Transverse colon (tissue), 4 donors: ENCODE measurements at regions not wholly inside any gene's neighbourhood (a gene's known extent, or its start where the extent isn't known, plus 50 kb on each side); places are given as distances from the start of the nearest gene placed in this dataset.

Source experiments
- DNase-seq: peaks from one replicate; pipeline ENCODE4 v3.0.0-alpha.2; 2019
- H3K27ac ChIP-seq, 4 donors: fragments of 200-600 bp; sonication (generic); 2 replicates each; pipeline ENCODE4 v1.5.1; 2016 to 2018; ENCODE audit warnings: inconsistent platforms in 4 of 4
- H3K27me3 ChIP-seq: fragments of 200-600 bp; sonication (generic); 2 replicates; pipeline ENCODE4 v1.5.1; 2017; ENCODE audit warnings: inconsistent platforms
- H3K36me3 ChIP-seq, 4 donors: fragments of 200-600 bp; sonication (generic); 2 replicates each; pipeline ENCODE4 v1.5.1; 2017 to 2019; ENCODE audit warnings: inconsistent platforms in 4 of 4
- H3K4me1 ChIP-seq, 4 donors: fragments of 200-600 bp; sonication (generic); 2 replicates each; pipeline ENCODE4 v1.5.1; 2017 to 2020; ENCODE audit warnings: inconsistent platforms in 4 of 4
- H3K4me3 ChIP-seq, 4 donors: fragments of 200-600 bp; sonication (generic); 1 replicate in 1 of 4; 2 replicates in 3 of 4; pipeline versions ENCODE4 v1.5.1 to v1.6.1; 2017 to 2019; ENCODE audit warnings: inconsistent platforms in 4 of 4
- H3K9me3 ChIP-seq, 2 donors: fragments of 200-600 bp; sonication (generic); 2 replicates each; pipeline ENCODE4 v1.5.1; 2017 to 2019; ENCODE audit warnings: inconsistent platforms in 2 of 2
- EP300 ChIP-seq: sonication (generic); formaldehyde crosslinking; IDR thresholded peaks from one replicate; pipeline ENCODE4 v1.6.1; 2017; ENCODE audit warnings: antibody characterized with exemption, low read depth
- POLR2A ChIP-seq: fragments of 450-650 bp; IDR thresholded peaks from one replicate; pipeline ENCODE4 v1.6.1; 2016; ENCODE audit warnings: antibody characterized with exemption, mild to moderate bottlenecking, moderate library complexity
- POLR2AphosphoS5 ChIP-seq, 3 donors: sonication (generic); formaldehyde crosslinking; IDR thresholded peaks; one replicate each; pipeline ENCODE4 v1.6.1; 2016; ENCODE audit warnings: antibody characterized with exemption in 3 of 3
- WGBS, 2 donors: methylation state at CpG; one replicate each; pipeline ENCODE4 v1.1.5; 2018; ENCODE audit warnings: low coverage in 1 of 2; 5-methylcytosine and 5-hydroxymethylcytosine counted together
- in situ Hi-C, 4 donors: fragments of 200-750 bp; cut with MboI; loops; one replicate each; pipeline versions ENCODE4 v1.15.0 to v1.15.1; 2017; ENCODE audit warnings: low sequenced_read_pairs in 3 of 4, low pct_ligation_motif_present in 1 of 4, low pct_unique_long_range_greater_than_20kb in 1 of 4
- intact Hi-C: fragments of 100-400 bp; cut with DNase I; formaldehyde crosslinking; loops from one replicate; pipeline ENCODE4 v1.15.1; 2023; ENCODE audit warnings: low total_unique reads
- TF ChIP-seq, protein P1 (sequence below), 5 experiments: fragments of 200-600 bp in 3 of 5; fragments of 450-650 bp in 2 of 5; sonication (generic) in 3 of 5; IDR thresholded peaks; 1 replicate in 2 of 5; 2 replicates in 3 of 5; pipeline ENCODE4 v1.5.1; 2016 to 2017; ENCODE audit warnings: antibody characterized with exemption in 5 of 5, inconsistent platforms in 3 of 5, mild to moderate bottlenecking in 2 of 5, moderate library complexity in 1 of 5

GRCh38 chr11:16613262-16613511, 125.3 kb upstream of the C11orf58 start:
- no peaks in the 10 kb centered on the region for H3K9me3 ChIP-seq
- TF ChIP-seq POLR2AphosphoS5 (IDR thresholded peaks at IDR 0.05) (no peak), POLR2A (no peak), EP300 (no peak)
- TF ChIP-seq, protein P1, sequence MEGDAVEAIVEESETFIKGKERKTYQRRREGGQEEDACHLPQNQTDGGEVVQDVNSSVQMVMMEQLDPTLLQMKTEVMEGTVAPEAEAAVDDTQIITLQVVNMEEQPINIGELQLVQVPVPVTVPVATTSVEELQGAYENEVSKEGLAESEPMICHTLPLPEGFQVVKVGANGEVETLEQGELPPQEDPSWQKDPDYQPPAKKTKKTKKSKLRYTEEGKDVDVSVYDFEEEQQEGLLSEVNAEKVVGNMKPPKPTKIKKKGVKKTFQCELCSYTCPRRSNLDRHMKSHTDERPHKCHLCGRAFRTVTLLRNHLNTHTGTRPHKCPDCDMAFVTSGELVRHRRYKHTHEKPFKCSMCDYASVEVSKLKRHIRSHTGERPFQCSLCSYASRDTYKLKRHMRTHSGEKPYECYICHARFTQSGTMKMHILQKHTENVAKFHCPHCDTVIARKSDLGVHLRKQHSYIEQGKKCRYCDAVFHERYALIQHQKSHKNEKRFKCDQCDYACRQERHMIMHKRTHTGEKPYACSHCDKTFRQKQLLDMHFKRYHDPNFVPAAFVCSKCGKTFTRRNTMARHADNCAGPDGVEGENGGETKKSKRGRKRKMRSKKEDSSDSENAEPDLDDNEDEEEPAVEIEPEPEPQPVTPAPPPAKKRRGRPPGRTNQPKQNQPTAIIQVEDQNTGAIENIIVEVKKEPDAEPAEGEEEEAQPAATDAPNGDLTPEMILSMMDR (IDR thresholded peaks at IDR 0.05) = no peak
- DNase-seq = no peak
- peaks cover 0 to 18% (median 16%) of the 10 kb centered on the region in 4 donors for H3K4me1 ChIP-seq
- H3K27me3 ChIP-seq = peaks cover 100% of the 10 kb centered on the region
- in situ Hi-C loops = loop anchor here (10.0 to 25.0 kb wide), 5 partner anchors 426 to 968 kb away; no protein-coding TSS in a partner anchor
- H3K4me3 ChIP-seq = peak overlapping the region in 3 of 4 donors; percentile 32 to 51 (median 40)
- no peaks in the 10 kb centered on the region for H3K36me3 ChIP-seq
- peak overlapping the region in 1 of 4 donors; percentile 31 for H3K27ac ChIP-seq
- 0 to 3% methylated on average over 5 to 13 of the region's 13 CpGs for WGBS, 2 donors
- intact Hi-C loops = no loop called here

DNA sequence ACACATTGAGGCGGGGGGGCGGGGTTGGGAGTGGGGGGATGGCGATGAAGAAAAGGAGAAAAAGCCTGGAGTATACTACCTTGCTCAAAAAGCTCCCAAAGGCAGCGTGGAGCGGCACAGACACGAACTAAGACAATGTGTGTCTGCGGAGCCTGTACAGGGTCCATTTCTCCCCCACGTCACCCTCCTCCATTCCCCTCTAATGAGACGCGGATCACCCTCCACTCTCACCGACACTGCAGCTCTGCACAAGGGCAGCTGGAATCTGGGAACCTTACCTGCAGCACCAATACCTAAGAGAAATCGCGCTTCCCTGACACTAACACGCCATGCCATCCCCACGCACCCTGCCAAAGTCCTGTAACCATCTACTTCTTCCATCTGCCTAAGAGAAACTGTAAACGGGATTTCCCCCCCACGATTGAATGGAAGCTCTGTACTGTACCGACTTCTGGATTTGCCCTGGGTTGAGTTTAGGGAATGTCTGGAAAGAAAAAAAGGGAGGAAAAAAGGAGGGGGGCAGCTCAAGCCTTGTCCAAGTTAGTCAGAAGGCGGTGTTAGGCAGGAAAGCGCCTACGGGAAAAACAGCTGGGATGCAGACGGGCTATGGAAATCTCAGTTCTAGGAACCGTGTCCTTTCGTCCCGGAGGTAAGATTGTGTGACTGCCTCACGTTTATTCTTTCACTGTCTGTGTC, 125.7 kb upstream of the C11orf58 start:
- in situ Hi-C loops = loop anchor here (10.0 to 25.0 kb wide), 5 partner anchors 425 to 968 kb away; no protein-coding TSS in a partner anchor
- TF ChIP-seq EP300 (no peak), POLR2AphosphoS5 (IDR thresholded peaks at IDR 0.05) (no peak), POLR2A (no peak)
- TF ChIP-seq, protein P1 (IDR thresholded peaks at IDR 0.05) = no peak
- Histone ChIP-seq H3K27ac (no peak overlapping the region), H3K9me3 (no peaks in the 10 kb centered on the region), H3K4me1 (peaks cover 0 to 20% (median 19%) of the 10 kb centered on the region in 4 donors), H3K36me3 (no peaks in the 10 kb centered on the region), H3K4me3 (peak overlapping the region in 3 of 4 donors; percentile 32 to 51 (median 40)), H3K27me3 (peaks cover 100% of the 10 kb centered on the region)
- intact Hi-C loops = no loop called here
- WGBS, 2 donors = 3 to 8% methylated on average over 17 to 26 of the region's 26 CpGs
- DNase-seq = no peak

- DNase-seq = no peak
- H3K9me3 ChIP-seq = no peaks in the 10 kb centered on the region
- TF ChIP-seq POLR2A = no peak
- TF ChIP-seq, protein P1 (IDR thresholded peaks at IDR 0.05) = no peak
- no peak for TF ChIP-seq POLR2AphosphoS5 (IDR thresholded peaks at IDR 0.05)
- no peak for TF ChIP-seq EP300
- no peak overlapping the region for H3K27ac ChIP-seq
- 5 to 14% methylated on average over 9 to 11 of the region's 11 CpGs for WGBS, 2 donors
- in situ Hi-C loops (loop anchor here (10.0 to 25.0 kb wide), 5 partner anchors 425 to 967 kb away; no protein-coding TSS in a partner anchor), intact Hi-C loops (no loop called here)
- H3K4me3 ChIP-seq = peak overlapping the region in 1 of 4 donors; percentile 8
- peaks cover 100% of the 10 kb centered on the region for H3K27me3 ChIP-seq
- no peaks in the 10 kb centered on the region for H3K36me3 ChIP-seq
- H3K4me1 ChIP-seq = peaks cover 5 to 27% (median 26%) of the 10 kb centered on the region in 4 donors
Measured at GRCh38 chr11:16611926-16612565, 126.4 kb upstream of the C11orf58 start.

DNA sequence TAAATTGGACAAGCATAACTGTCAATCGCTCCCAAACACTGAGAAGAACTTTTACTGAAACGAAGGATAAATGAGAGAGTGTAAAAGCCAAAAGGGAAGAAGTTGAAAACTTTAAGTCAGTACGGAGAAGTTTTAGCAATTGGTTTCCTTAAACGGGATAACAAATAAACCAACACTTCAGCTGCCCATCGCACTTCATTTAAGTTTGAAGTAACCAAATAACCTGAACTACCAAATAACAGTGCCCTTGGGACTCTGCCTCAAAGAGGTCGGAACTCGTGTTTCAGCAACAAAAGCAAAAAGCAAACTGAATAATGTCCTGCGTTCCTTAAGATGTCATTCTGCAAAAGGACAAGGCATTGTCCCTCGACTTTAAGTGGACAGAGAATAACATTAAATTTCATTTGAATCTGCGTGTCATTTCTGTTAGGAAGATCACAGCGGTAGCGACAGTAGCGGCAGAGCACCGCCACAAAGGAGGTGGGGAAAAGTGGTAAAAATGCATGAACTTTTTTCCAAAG, 127.0 kb upstream of the C11orf58 start:
- intact Hi-C loops = no loop called here
- no peaks in the 10 kb centered on the region for H3K9me3 ChIP-seq
- H3K4me3 ChIP-seq = no peak overlapping the region
- DNase-seq = no peak
- in situ Hi-C loops = loop anchor here (10.0 to 25.0 kb wide), 5 partner anchors 424 to 967 kb away; no protein-coding TSS in a partner anchor
- 12 to 23% methylated on average over 10 to 14 of the region's 14 CpGs for WGBS, 2 donors
- peaks cover 10 to 33% (median 32%) of the 10 kb centered on the region in 4 donors for H3K4me1 ChIP-seq
- H3K36me3 ChIP-seq = no peaks in the 10 kb centered on the region
- no peak overlapping the region for H3K27ac ChIP-seq
- peaks cover 100% of the 10 kb centered on the region for H3K27me3 ChIP-seq
- TF ChIP-seq, protein P1 (IDR thresholded peaks at IDR 0.05) = no peak
- no peak for TF ChIP-seq POLR2A
- no peak for TF ChIP-seq EP300
- TF ChIP-seq POLR2AphosphoS5 (IDR thresholded peaks at IDR 0.05) = no peak
